Mucosa of gallbladder (tissue), 1 donor: ENCODE measurements at regions not wholly inside any gene's neighbourhood (a gene's known extent, or its start where the extent isn't known, plus 50 kb on each side); places are given as distances from the start of the nearest gene placed in this dataset.

ENCODE experiments used
- DNase-seq: peaks from one replicate; pipeline ENCODE4 v3.0.0-alpha.2; 2020; ENCODE audit warnings: low spot score
- donor health status: DM: no; HTN: no; CAD: no.

DNA sequence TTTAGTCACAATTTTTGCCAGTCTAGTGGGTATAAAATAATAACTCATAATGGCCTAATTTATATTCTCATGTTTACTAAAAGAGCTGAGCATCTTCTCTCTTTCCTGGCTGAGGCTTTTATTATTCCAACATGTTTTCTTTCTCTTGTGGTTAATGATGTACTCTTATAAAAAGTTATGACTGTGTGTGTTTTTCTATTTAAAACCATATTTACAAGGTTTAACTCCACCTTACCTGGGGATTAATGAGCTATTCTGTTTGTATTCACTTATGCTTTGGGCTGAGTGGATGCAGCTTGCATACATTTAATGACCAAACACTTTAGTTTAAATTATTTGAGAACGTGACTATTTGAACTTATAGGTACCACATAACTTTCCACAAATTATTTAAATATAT is 1365.7 kb upstream of the SLC10A2 start:
- no peak for DNase-seq

DNA sequence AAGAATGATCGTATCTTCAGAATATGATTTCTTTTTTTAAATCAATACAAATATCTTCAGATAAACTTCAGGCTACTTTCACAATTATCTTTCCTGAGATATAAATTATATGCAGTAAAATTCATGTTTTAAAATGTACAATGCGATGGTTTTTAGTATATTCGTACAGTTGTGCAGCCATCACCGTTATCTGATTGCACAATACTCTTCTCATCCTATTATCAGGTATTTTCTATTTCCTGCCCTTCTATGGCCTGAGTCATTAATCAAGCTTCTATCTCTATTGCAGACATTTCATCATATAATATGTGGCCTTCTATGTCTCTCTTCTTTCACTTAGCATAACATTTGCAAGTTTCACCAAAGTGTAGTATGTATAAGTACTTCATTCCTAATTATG is 1360.2 kb upstream of the SLC10A2 start:
- no peak for DNase-seq

DNA sequence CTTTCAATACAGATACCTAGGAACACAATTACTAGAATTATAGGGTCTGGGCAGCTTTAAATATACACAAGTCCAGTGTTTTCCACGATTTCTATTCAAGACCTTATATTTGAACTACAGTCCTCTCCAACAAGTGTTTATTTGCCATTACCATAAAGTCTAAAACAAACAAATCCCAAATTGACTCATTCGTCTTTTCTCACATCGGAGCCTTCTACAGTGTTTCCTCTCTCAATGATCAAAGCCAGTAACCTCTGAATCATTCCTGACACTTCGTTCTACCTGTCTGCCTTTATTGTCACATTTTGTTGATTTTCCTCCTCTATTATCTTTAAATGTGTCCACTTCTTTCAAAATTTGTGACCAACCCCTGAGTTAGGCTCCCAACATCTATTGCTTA is 1356.5 kb upstream of the SLC10A2 start:
- no peak for DNase-seq

DNA sequence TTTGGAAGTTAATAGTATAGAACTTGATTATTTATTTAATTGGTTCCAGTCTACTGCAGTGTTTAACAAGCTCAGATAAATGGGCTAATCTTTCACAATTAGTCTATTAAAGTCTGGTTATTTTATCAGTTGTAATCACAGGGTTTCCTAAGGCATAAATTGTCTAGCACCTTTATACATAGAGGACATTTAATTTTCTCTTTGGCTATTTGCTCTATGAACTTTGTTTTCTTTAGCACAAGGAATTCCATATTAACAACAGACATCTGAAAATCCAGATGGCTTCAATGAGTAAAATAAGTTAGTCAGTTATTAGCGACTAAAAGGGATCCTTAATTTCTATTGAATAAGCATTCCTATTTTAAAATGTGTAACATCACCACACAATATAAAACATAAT is 1350.8 kb upstream of the SLC10A2 start:
- no peak for DNase-seq

DNA sequence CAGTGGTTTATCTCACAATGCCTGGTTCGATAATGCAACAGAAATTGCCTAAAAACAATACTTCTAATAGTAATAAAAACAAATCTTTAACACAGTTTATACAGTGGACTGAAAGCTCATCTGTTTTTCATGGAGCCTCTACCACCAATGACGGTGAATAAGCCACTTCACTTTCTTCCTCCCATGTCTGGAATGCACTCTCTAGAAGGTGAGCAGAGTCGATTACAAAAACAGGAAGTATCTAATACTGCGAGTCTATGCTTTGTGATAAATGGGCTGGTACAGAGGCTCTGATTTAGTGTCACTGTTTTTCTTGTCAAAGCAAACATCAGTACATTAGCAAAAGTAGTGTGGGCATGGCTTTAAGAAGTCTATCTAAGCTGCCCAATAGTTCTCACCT is 1348.6 kb upstream of the SLC10A2 start:
- no peak for DNase-seq

DNA sequence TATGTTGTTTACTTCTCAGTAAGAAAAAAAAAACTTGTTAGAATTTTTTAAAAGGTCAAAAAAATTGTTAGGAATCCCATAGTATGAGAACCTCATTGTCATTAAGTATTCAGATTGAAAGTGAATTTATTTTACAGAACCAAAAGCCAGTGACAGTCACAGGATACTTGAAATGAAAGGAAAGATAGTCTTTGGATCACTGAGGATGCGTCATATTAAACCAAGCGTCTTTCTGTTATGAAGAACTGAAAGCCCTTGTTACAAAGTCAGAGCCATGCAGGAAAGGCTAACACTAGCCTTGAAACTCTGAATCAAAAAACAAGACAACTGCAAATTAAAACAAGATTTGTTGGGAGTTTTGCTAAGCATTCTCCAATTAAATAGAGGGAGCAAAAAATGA is 1348.0 kb upstream of the SLC10A2 start:
- no peak for DNase-seq

DNA sequence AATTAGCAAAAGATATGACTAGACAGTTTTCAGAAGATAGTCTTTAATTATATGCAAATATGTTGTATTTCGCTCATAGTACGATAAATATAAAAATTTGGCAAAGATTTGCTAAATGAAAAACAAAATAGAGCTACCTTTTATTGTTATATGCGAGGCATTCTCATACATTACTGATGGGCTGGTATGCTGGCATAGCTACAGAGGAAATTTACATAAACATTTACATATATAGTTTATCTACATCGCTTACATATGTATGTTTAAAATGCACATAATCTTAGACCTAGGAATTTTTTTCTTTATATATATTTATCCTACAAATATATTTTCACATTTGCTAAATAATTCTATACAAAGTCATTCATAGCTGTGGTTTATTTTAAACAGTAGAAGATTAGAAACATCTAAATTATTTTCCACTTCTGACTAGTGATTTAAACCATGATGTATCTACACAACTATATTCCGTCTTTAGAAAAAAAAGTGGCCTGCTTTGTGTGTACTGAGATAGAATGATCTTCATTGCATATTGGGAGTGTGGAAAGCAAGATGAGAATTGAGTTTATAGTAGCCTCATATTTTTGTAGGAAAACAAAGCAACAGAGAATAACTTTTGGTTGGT is 1345.0 kb upstream of the SLC10A2 start:
- no peak for DNase-seq

DNA sequence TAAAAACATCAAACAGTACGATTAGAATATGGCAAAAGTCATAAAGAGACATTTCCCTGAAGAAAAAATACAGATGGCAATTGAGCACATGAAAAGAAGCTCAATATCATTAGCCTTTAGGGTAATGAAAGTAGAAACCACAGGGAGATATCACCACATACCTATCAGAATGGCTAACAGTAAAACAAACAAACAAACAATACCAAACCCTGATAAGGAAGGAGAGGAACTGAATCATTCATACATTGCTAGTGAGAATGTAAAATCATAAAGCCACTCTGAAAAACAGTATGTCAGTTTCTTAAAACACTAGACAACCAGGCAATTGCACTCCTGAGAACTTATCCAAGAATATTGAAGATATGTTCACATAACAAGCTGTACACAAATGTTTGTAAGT is 1342.5 kb upstream of the SLC10A2 start:
- no peak for DNase-seq

DNA sequence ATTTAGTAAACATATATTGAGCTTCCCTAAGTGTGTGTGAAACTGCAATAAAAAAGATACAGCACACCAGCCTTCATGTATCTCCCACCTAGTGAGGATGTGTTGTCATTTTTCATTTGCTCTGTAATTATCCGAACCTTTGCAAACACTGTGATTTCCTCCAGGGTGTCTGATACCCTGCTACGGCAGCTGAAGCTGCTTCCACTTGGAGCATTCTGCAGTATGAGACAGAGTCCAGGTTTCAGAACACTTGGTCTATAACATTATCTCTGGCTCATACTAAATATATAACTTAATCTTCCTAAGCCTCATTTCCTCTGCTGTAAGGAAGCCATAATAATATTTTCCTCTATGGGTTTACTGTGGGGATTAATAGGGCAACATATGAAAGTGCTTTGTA is 1338.1 kb upstream of the SLC10A2 start:
- no peak for DNase-seq

DNA sequence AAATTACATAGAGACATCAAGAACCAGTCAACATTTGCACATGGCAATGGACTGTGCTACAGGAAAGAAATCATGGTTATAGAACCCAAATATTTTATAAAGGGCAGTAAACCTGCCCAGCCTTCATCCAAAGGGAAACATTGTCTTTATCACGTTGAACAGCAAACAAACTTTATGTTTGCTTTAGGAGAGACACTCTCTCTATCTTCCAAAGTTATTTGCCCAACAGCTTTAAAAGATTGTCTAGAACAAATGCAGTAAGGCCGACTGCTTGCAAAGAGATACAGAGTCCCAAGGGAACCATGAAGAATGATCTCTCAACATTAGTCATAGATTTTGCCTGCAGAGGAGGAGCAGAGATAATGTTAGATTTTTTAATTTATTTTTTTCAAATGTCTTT is 1323.5 kb upstream of the SLC10A2 start:
- DNase-seq = no peak

DNA sequence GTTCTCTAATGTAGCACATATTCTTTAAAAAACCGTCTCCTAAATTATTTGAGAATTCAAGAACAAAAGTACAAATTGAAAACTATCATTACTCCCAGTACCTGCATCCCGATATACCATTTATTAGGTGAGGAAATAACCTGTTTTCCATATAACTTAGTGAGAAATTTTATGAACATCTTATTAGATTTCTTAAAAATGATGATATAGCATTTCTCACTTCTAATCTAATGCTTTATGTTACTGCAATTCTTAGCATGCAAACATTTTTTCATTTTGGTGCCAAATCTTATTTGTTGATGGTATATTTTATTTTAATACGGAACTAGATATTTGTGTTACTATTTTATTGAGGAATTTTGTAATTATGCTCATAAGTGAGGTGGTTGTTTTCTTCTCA is 1321.3 kb upstream of the SLC10A2 start:
- DNase-seq = no peak

DNA sequence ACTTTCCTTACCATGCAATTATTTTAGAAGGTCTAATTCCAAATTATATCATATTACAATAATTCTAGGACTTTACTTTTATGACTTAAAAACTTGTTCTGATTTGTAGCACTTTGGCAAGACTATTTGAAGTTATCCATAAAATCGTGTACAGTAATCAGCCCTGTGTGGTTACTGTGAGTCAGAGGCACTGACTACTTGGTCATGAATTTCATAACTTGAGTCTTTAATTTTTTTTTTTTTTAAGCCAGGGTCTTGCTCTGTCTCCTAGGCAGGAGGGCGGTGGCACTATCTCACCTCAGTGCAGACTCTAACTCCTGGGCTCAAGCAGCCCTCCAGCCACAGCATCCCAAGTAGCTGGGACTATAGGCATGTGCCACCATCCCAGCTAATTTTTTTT is 1319.2 kb upstream of the SLC10A2 start:
- no peak for DNase-seq

DNA sequence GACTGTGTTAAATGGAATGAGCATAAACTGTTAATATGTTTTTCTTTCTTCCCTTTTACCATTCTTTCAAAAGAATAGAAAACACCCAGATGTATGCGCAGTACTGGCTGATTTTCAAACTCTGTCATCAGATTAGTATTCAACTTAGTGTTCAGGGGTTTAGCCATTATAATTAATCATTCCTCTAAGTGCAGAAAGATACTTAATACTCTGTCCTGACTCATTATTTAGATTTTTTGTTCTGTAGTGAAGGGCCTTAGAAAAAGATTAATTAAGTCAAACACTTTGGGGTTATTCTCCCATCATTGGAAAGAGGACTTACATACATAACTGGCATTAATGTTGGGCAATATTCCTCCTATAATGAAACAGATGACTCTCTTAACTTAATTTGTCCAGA is 1316.7 kb upstream of the SLC10A2 start:
- no peak for DNase-seq

DNA sequence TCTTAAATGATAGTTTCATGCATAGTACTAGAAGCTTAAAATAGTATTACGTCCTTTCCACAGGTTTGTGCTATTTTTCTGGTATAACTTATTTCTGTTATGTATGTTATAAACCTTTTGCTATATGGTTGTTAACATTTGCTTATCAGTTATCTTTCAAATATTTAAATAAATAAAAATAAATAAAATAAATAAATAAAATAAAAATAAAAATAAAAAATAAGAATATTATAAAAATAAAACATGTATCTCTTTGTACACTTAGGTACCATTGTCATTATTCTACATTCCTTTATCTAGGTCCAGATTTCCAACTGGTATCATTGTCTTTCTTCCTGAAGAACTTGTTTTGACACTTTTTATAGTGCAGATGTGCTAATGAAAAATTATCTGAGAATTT is 1310.4 kb upstream of the SLC10A2 start:
- DNase-seq = no peak

DNA sequence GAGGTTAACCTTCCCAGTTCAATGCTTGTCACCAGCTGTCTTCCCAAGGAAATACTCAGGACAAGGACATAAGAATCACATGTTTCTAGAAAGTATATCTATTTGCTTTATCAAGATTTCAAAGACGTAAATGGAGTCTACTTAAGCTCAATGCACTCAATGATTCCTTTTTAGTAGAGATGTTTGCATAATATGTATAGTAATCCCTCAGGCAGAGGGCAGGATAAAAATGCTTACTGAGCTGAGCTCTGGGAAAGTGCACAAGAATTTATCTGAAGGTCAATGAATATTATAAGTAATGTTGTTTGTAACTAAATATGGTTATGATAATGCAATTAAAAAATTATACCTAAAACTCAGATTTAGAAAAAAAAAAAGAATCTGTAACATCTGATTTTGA is 1309.4 kb upstream of the SLC10A2 start:
- no peak for DNase-seq

DNA sequence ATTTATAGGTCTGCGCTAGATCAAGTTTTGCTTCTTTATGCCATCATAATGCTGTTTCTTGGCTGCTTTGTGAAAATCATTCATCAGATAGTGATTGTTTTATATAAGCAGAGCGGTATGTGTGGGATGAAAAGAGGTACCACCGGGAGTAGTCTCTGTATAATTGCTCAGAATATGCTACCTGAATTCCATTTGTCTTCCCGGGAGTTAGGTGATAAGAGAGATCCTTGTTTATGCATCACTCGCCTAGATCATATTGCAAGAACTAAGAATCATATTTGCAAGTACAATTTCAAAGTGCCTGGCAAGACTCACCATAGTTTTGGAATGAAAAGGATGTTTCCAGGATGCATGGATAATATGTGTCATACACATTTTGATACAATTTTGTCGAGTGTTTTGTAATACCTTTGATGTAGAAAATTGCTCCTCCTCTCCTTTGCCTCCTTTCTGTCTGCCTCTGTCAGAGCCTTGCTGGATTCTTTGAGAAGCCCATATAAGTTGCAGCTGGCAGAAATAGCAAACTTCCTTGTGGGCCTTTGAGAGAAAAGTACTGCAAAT is 1306.0 kb upstream of the SLC10A2 start:
- DNase-seq = no peak

DNA sequence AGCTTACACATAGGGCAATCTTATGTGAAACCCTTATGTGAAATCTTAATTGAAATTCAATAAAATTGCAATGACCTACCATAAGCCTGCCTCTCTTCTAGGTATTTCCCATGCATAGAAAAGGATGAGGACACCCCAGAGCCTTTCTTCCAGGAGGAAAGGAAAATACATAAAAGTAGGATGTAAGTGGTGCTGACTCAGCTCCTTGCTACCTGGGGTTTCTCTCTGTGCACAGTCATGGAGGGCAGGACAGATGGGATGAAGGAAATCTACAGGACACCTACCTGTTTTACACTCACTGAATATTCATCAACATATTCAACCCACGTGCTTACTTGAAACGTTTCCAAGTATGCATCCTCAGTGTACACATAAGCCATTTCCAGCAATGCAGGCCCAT is 1299.2 kb upstream of the SLC10A2 start:
- DNase-seq = no peak

DNA sequence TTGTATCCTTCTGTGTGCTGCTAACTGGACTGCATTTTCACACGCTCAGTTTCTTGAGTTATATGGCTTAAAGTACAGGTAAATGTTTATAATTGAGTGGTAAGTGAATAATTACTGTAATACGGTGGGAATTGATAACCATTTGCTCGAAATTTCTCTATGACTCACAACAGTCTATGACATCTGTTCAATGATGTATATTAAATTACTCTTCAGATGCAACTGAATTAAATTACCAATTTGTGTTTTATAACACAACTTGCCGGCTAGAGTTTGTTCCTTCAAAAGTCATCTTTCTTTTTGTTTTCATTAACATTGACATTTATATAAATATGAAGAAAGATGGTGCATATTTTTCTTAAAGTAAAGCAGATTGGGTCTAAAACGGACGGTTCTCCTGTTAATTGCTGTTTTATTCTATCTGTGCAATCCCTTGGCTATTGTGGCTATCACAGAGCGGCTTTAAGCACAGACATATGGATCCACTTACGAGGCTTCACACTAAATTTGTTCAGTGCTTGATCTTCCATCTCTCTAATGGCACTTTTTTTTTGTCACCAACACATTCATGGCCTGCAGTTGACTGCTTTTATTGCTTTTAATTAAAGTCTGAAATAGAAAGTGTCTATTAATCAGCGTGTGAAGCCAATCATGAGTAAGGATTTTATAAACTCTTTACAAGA is 1291.6 kb upstream of the SLC10A2 start:
- no peak for DNase-seq

DNA sequence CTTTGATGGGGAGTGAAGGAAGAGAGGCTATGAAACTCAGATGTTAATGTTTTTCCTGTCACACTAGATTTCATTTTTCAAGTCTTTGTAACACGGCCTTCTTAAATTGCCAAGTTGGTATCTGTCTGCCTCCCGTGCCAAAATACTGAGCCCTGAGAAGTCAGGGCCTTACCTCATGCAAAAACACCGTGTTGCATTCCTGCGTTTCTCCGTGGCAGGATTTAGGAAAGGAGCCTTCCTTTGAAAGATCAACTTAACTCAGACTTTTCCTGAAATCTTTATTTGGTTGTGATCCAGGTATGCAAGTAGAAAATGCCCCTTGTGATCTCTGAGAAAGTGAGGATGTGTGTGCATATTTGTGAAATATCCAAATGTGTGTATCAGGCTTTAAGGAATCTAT is 1291.0 kb upstream of the SLC10A2 start:
- no peak for DNase-seq

DNA sequence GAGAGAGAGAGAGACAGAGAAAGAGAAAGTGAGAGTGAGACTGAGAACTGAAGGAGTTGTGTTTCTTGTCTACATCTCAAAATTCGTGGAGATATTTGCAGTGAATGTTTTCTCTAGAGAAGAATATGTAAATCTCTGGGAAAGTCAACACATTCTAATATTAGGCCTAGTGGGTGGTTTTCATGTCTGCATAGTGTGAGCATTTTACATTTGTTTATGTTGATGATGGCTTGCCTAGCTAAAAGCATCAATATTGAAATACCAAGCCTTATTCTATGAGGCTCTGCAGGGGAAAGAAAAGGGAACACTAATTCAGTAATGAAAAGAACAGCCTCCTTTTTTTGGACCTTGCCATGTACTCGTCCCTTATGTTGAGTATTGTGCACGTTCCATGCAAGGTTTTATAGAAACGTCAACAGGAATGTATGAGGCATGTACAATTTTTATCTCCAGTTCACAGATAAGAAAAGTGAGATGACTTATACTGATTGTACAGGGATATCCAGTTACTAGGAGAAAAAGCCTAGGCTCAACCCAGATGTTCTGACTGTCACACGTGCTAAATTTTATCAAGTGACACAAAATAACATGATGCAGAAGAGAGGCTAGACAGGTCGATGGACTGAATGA is 1288.9 kb upstream of the SLC10A2 start:
- no peak for DNase-seq

DNA sequence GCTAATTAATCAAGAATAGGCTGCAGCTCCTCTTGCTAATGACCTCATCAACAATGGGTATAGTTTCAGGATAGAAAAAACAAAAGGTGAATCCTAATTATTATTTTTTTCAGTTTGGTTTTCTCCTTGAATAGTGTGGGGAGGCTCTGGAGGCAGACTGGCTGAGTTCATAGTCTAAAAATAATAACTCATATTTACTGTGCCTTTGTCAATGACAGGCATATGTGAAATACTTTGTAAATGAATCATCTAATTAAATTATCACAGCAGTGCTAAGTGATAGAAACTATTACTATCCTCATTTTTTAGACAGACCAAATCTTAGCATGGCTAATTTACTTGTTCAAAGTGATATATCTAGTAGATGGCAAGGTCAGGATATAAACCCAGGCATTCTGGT is 1261.0 kb upstream of the SLC10A2 start:
- DNase-seq = no peak

DNA sequence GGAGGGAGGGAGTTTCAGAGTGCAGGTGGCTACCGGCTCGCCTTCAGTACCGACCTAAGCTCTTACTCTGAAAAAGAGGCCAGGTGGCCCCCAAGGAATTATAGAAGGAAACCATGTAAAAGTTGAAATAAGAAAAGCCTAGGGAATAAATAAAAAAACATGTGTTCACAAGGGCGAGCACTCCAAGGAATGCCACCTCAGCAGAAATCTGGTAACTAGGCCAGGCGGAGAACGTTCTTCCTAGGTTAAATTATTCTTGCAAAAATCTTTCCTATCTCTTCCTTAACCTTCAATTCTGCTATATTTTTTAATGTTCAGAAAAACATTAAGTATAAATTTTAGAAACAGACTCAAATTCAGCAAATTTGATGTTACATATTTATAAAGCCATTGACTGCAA is 1260.3 kb upstream of the SLC10A2 start:
- DNase-seq = no peak

DNA sequence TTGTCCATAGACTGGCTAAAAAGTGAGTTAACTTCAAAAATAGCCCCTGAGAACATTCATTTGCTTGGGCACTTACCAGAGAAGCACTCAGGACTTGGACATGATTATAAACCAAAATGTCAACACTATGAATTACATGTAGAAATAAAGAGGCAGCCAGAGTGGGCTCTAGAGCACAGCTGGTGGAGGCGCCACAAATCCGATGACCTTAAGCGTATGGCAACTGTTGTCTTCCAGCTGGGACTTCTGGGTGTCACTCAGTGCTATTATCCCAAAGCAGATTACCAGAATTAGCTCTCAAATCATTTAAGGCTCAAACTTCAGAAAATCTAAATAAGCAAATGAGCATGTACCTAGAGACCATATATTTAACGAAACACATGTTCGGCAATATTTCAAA is 1255.5 kb upstream of the SLC10A2 start:
- no peak for DNase-seq
